ENCODE measurements at regions not wholly inside any gene's neighbourhood (a gene's known extent, or its start where the extent isn't known, plus 50 kb on each side); places are given as distances from the start of the nearest gene placed in this dataset.

DNA sequence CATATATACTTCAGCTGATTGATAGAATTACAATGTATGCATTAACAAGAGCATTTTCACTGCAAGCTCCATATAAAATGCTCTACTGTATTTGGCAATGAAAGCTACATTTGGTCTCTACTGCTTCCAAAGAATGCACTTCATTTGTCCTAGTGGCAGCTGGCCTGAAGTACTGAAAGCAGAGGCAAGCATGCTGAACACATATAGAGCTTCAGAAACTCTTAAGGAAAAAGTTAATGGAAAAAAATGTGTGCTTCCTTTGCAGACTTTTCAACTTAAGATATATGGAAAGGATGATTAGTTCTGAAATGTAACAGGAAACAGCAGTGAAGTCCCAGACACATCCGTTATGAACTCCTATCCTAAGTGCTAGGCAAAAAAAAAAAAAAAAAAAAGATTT is 537.1 kb upstream of the POM121L12 start:
- no peak overlapping the region for H4K5ac ChIP-seq (ENCODE audit: low read length)
- WGBS (ENCODE audit: extremely low coverage, insufficient coverage, low lambda C conversion rate), result no CpG with 5 or more reads among the region's 1 CpG
- no peak overlapping the region for H3K4me3 ChIP-seq (ENCODE audit: low read length)
- no peaks in the 10 kb centered on the region for H3K79me2 ChIP-seq (ENCODE audit: control insufficient read depth, insufficient read depth, low read length)
- H3K27ac ChIP-seq (ENCODE audit: low read depth, low read length), result no peak overlapping the region
- H3K4me1 ChIP-seq (ENCODE audit: control insufficient read depth, low read depth, low read length), result no peaks in the 10 kb centered on the region
- no peak overlapping the region for H4K8ac ChIP-seq (ENCODE audit: low read depth, low read length)
- H3K56ac ChIP-seq (ENCODE audit: low read length), result no peak overlapping the region
- H2BK5ac ChIP-seq (ENCODE audit: low read length), result no peak overlapping the region
- H2BK15ac ChIP-seq (replicated peaks; ENCODE audit: low read depth), result no peak overlapping the region
- H3K4ac ChIP-seq (ENCODE audit: low read depth, low read length), result no peak overlapping the region
- H2BK120ac ChIP-seq (ENCODE audit: low read depth, low read length), result no peak overlapping the region
- H2AK5ac ChIP-seq (ENCODE audit: low read length), result no peak overlapping the region
- H3K27me3 ChIP-seq (ENCODE audit: insufficient read depth, low read length, poor library complexity), result no peaks in the 10 kb centered on the region
- H3K4me2 ChIP-seq (ENCODE audit: low read length), result no peak overlapping the region
- no peak overlapping the region for H3K9ac ChIP-seq (ENCODE audit: low read length)
- no peak overlapping the region for H3K23ac ChIP-seq (ENCODE audit: low read length)
- no peak overlapping the region for H3K18ac ChIP-seq (ENCODE audit: low read length)
- no peaks in the 10 kb centered on the region for H3K79me1 ChIP-seq (ENCODE audit: low read length)
- no peaks in the 10 kb centered on the region for H3K36me3 ChIP-seq (ENCODE audit: control insufficient read depth, insufficient read depth, low read length)
- DNase-seq, result peak; percentile 28

DNA sequence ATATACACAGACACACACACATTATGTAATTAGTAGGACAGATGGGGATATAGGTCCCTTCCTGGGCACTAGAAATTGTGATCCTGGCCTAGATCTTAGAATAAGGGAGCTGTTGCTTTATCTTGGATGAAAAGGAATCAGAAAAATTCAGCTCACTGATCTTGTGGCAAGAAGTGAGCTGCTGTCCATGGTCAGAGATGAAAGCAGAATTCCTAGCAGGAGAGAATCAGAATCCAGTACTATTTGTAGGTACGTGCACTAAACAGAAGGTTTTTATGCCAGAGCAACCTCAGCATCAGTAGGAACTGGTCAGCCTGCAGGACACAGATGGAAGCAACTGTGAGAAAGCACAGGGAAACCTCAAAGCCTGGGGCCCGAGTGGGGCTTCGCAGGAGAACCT is 549.2 kb upstream of the POM121L12 start:
- Histone ChIP-seq H4K5ac (ENCODE audit: low read length) (no peak overlapping the region), H2AK5ac (ENCODE audit: low read length) (no peak overlapping the region), H3K18ac (ENCODE audit: low read length) (no peak overlapping the region), H2BK5ac (ENCODE audit: low read length) (no peak overlapping the region), H2BK15ac (replicated peaks; ENCODE audit: low read depth) (no peak overlapping the region), H4K8ac (ENCODE audit: low read depth, low read length) (no peak overlapping the region), H3K27ac (ENCODE audit: low read depth, low read length) (no peak overlapping the region), H3K9ac (ENCODE audit: low read length) (no peak overlapping the region), H3K4ac (ENCODE audit: low read depth, low read length) (no peak overlapping the region), H3K56ac (ENCODE audit: low read length) (no peak overlapping the region), H2BK120ac (ENCODE audit: low read depth, low read length) (no peak overlapping the region), H3K27me3 (ENCODE audit: insufficient read depth, low read length, poor library complexity) (no peaks in the 10 kb centered on the region), H3K79me1 (ENCODE audit: low read length) (no peaks in the 10 kb centered on the region), H3K23ac (ENCODE audit: low read length) (no peak overlapping the region), H3K4me3 (ENCODE audit: low read length) (no peak overlapping the region), H3K4me2 (ENCODE audit: low read length) (no peak overlapping the region), H3K4me1 (ENCODE audit: control insufficient read depth, low read depth, low read length) (no peaks in the 10 kb centered on the region), H3K79me2 (ENCODE audit: control insufficient read depth, insufficient read depth, low read length) (no peaks in the 10 kb centered on the region), H3K36me3 (ENCODE audit: control insufficient read depth, insufficient read depth, low read length) (no peaks in the 10 kb centered on the region)
- DNase-seq, result no peak
- WGBS (ENCODE audit: extremely low coverage, insufficient coverage, low lambda C conversion rate), result no CpG with 5 or more reads among the region's 3 CpGs

DNA sequence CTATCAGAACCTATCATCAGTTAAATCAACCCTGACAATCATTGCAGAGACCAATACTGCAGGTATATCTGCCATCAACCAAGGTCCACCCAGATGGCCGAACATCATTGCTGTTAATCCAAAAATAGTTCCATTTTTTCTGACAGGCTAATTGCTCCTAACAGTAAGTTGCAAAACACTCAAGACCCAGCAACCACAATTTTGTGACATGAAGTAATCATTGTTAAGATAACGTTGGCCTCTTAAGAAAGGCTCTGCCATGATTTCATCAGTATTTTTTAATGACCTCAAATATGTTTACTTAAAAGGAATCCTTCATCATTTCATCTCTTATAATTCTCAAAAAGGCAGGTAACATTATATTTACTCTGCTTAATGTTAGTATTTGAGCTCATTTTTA is 553.4 kb upstream of the POM121L12 start:
- no peaks in the 10 kb centered on the region for H3K4me1 ChIP-seq (ENCODE audit: control insufficient read depth, low read depth, low read length)
- no peak overlapping the region for H3K27ac ChIP-seq (ENCODE audit: low read depth, low read length)
- H3K36me3 ChIP-seq (ENCODE audit: control insufficient read depth, insufficient read depth, low read length), result no peaks in the 10 kb centered on the region
- no peak for DNase-seq
- no peaks in the 10 kb centered on the region for H3K79me2 ChIP-seq (ENCODE audit: control insufficient read depth, insufficient read depth, low read length)
- no CpG with 5 or more reads among the region's 2 CpGs for WGBS (ENCODE audit: extremely low coverage, insufficient coverage, low lambda C conversion rate)
- no peak overlapping the region for H4K5ac ChIP-seq (ENCODE audit: low read length)
- no peak overlapping the region for H3K9ac ChIP-seq (ENCODE audit: low read length)
- no peak overlapping the region for H4K8ac ChIP-seq (ENCODE audit: low read depth, low read length)
- H2AK5ac ChIP-seq (ENCODE audit: low read length), result no peak overlapping the region
- H3K4ac ChIP-seq (ENCODE audit: low read depth, low read length), result no peak overlapping the region
- H3K4me3 ChIP-seq (ENCODE audit: low read length), result no peak overlapping the region
- no peak overlapping the region for H3K4me2 ChIP-seq (ENCODE audit: low read length)
- no peak overlapping the region for H3K18ac ChIP-seq (ENCODE audit: low read length)
- no peaks in the 10 kb centered on the region for H3K79me1 ChIP-seq (ENCODE audit: low read length)
- no peak overlapping the region for H2BK15ac ChIP-seq (replicated peaks; ENCODE audit: low read depth)
- H3K23ac ChIP-seq (ENCODE audit: low read length), result no peak overlapping the region
- no peak overlapping the region for H2BK5ac ChIP-seq (ENCODE audit: low read length)
- no peak overlapping the region for H2BK120ac ChIP-seq (ENCODE audit: low read depth, low read length)
- no peaks in the 10 kb centered on the region for H3K27me3 ChIP-seq (ENCODE audit: insufficient read depth, low read length, poor library complexity)
- no peak overlapping the region for H3K56ac ChIP-seq (ENCODE audit: low read length)

- no peak overlapping the region for H3K9ac ChIP-seq (ENCODE audit: low read length)
- no peak overlapping the region for H4K5ac ChIP-seq (ENCODE audit: low read length)
- WGBS (ENCODE audit: extremely low coverage, insufficient coverage, low lambda C conversion rate), result no CpG with 5 or more reads among the region's 2 CpGs
- H3K27me3 ChIP-seq (ENCODE audit: insufficient read depth, low read length, poor library complexity), result no peaks in the 10 kb centered on the region
- no peaks in the 10 kb centered on the region for H3K79me1 ChIP-seq (ENCODE audit: low read length)
- no peak overlapping the region for H3K27ac ChIP-seq (ENCODE audit: low read depth, low read length)
- H3K36me3 ChIP-seq (ENCODE audit: control insufficient read depth, insufficient read depth, low read length), result no peaks in the 10 kb centered on the region
- H3K4ac ChIP-seq (ENCODE audit: low read depth, low read length), result no peak overlapping the region
- DNase-seq, result no peak
- H2BK5ac ChIP-seq (ENCODE audit: low read length), result no peak overlapping the region
- no peak overlapping the region for H3K4me2 ChIP-seq (ENCODE audit: low read length)
- no peaks in the 10 kb centered on the region for H3K79me2 ChIP-seq (ENCODE audit: control insufficient read depth, insufficient read depth, low read length)
- H3K56ac ChIP-seq (ENCODE audit: low read length), result no peak overlapping the region
- H2AK5ac ChIP-seq (ENCODE audit: low read length), result no peak overlapping the region
- H3K4me1 ChIP-seq (ENCODE audit: control insufficient read depth, low read depth, low read length), result no peaks in the 10 kb centered on the region
- H3K18ac ChIP-seq (ENCODE audit: low read length), result no peak overlapping the region
- H3K4me3 ChIP-seq (ENCODE audit: low read length), result no peak overlapping the region
- no peak overlapping the region for H2BK120ac ChIP-seq (ENCODE audit: low read depth, low read length)
- no peak overlapping the region for H4K8ac ChIP-seq (ENCODE audit: low read depth, low read length)
- no peak overlapping the region for H2BK15ac ChIP-seq (replicated peaks; ENCODE audit: low read depth)
- H3K23ac ChIP-seq (ENCODE audit: low read length), result no peak overlapping the region
These were observed 553.9 kb upstream of the POM121L12 start for GRCh38 chr7:52481571-52481970.

- no peak overlapping the region for H3K56ac ChIP-seq (ENCODE audit: low read length)
- no peak overlapping the region for H4K8ac ChIP-seq (ENCODE audit: low read depth, low read length)
- no peak overlapping the region for H3K18ac ChIP-seq (ENCODE audit: low read length)
- no peaks in the 10 kb centered on the region for H3K36me3 ChIP-seq (ENCODE audit: control insufficient read depth, insufficient read depth, low read length)
- H3K27me3 ChIP-seq (ENCODE audit: insufficient read depth, low read length, poor library complexity), result no peaks in the 10 kb centered on the region
- H3K79me1 ChIP-seq (ENCODE audit: low read length), result no peaks in the 10 kb centered on the region
- no peak overlapping the region for H2AK5ac ChIP-seq (ENCODE audit: low read length)
- H3K27ac ChIP-seq (ENCODE audit: low read depth, low read length), result no peak overlapping the region
- H3K79me2 ChIP-seq (ENCODE audit: control insufficient read depth, insufficient read depth, low read length), result no peaks in the 10 kb centered on the region
- no peak overlapping the region for H3K23ac ChIP-seq (ENCODE audit: low read length)
- no peak overlapping the region for H2BK120ac ChIP-seq (ENCODE audit: low read depth, low read length)
- no peak for DNase-seq
- H4K5ac ChIP-seq (ENCODE audit: low read length), result no peak overlapping the region
- no peak overlapping the region for H3K4ac ChIP-seq (ENCODE audit: low read depth, low read length)
- no peak overlapping the region for H3K9ac ChIP-seq (ENCODE audit: low read length)
- H2BK15ac ChIP-seq (replicated peaks; ENCODE audit: low read depth), result no peak overlapping the region
- H3K4me3 ChIP-seq (ENCODE audit: low read length), result no peak overlapping the region
- H2BK5ac ChIP-seq (ENCODE audit: low read length), result no peak overlapping the region
- H3K4me2 ChIP-seq (ENCODE audit: low read length), result no peak overlapping the region
- no peaks in the 10 kb centered on the region for H3K4me1 ChIP-seq (ENCODE audit: control insufficient read depth, low read depth, low read length)
These were observed 555.4 kb upstream of the POM121L12 start for GRCh38 chr7:52479990-52480389.

DNA sequence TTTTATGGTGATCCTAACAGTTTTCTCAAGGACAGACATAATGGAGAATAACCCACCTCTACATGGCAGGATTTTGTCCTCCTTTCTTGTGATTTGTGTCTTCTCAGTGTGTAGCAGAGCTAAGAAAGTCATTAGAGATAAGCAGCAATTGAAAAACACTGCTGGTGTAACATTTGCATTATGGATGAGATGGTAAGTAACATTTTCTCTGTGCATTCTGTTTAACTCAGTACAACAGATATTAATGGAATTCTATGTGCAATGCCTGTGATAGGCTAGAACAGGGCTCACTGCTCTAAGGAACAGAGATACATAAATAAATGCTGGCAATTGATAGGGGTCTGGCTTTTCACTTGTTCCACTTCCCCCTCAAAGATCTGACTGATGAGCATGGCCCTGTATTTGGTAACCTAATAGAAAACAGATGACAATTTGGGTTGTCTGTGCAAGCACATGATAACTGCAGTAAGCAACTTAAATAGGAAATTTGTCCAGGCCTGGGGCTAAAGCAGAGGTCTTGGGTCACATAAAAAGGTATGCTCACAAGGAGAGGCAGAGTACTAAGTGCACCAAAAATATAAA is 560.3 kb upstream of the POM121L12 start:
- Histone ChIP-seq H4K5ac (ENCODE audit: low read length) (no peak overlapping the region), H2BK15ac (replicated peaks; ENCODE audit: low read depth) (no peak overlapping the region), H3K56ac (ENCODE audit: low read length) (no peak overlapping the region), H3K4me3 (ENCODE audit: low read length) (no peak overlapping the region), H3K4me2 (ENCODE audit: low read length) (no peak overlapping the region), H3K4ac (ENCODE audit: low read depth, low read length) (no peak overlapping the region), H2BK120ac (ENCODE audit: low read depth, low read length) (no peak overlapping the region), H3K4me1 (ENCODE audit: control insufficient read depth, low read depth, low read length) (no peaks in the 10 kb centered on the region), H2AK5ac (ENCODE audit: low read length) (no peak overlapping the region), H3K18ac (ENCODE audit: low read length) (no peak overlapping the region), H3K27ac (ENCODE audit: low read depth, low read length) (no peak overlapping the region), H4K8ac (ENCODE audit: low read depth, low read length) (no peak overlapping the region), H3K36me3 (ENCODE audit: control insufficient read depth, insufficient read depth, low read length) (no peaks in the 10 kb centered on the region), H2BK5ac (ENCODE audit: low read length) (no peak overlapping the region), H3K9ac (ENCODE audit: low read length) (no peak overlapping the region), H3K79me2 (ENCODE audit: control insufficient read depth, insufficient read depth, low read length) (no peaks in the 10 kb centered on the region), H3K79me1 (ENCODE audit: low read length) (no peaks in the 10 kb centered on the region), H3K23ac (ENCODE audit: low read length) (no peak overlapping the region), H3K27me3 (ENCODE audit: insufficient read depth, low read length, poor library complexity) (no peaks in the 10 kb centered on the region)
- DNase-seq, result no peak
